ENCODE measurements at regions not wholly inside any gene's neighbourhood (a gene's known extent, or its start where the extent isn't known, plus 50 kb on each side); places are given as distances from the start of the nearest gene placed in this dataset.

GRCh38 chr10:110391541-110391940 lies 86.8 kb upstream of the SMNDC1 start:
- peaks cover 0 to 49% (median 7%) of the 10 kb centered on the region in 12 donors for H3K4me1 ChIP-seq
- no peak for TF ChIP-seq POLR2A (IDR thresholded peaks at IDR 0.05)
- TF ChIP-seq CTCF (IDR thresholded peaks at IDR 0.05): no peak
- no peaks in the 10 kb centered on the region for H3K36me3 ChIP-seq
- DNase-seq (no peak), ATAC-seq (no peak)
- no peaks in the 10 kb centered on the region for H3K27me3 ChIP-seq
- no peak overlapping the region for H3K27ac ChIP-seq
- H3K4me3 ChIP-seq: no peak overlapping the region
- no peaks in the 10 kb centered on the region for H3K9me3 ChIP-seq
- intact Hi-C loops (cut with DNase I): no loop called here
- WGBS, 4 donors: 92 to 97% (median 94%) methylated on average over 7 of the region's 7 CpGs

GRCh38 chr10:110392121-110392520 lies 87.4 kb upstream of the SMNDC1 start:
- intact Hi-C loops (cut with DNase I): no loop called here

DNA sequence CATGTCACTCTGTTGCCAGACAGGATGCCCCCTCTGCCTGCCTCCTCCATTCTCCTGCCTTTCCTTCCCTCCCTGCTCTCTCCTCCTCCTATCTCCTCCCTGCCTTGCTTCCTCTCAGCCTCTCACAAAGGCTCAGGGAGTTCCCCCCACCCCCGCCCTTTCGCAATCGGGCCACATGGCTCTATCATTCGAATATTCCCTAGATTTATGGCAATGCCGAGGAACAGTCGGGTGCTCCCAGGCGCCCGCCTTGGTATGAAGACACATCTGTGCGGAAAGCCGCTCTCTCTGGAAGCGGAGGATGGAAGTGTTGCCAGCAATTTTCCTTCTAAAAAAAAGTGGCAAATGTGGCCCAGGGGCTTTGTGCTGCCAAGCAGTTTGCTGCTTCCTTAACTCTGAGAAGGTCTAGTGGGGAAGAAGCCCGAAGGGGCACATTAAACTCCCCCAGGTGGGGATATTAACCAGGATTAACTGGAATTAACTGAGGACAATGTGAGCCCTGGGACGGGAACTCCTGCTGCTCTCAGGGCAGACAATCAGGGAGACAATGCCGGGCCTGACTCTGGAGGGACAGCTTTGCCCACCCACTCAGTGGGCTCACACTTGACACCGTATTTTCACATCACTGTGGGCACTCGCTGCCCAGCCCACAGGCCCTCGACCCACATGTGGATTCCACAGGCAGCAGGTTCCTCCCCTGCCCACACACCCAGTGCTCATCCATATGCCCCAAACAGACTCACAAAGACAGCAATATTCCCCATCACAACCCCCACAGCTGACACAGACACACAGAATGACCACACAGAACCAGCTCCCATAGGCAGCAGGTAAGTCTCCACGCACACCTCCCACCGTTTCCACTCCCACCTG lies 88.4 kb upstream of the SMNDC1 start:
- ATAC-seq (peak in 2 of 4 donors; percentile 6 to 42), DNase-seq (no peak)
- no peak for TF ChIP-seq POLR2A (IDR thresholded peaks at IDR 0.05)
- no peak for TF ChIP-seq CTCF (IDR thresholded peaks at IDR 0.05)
- WGBS, 4 donors: 57 to 66% (median 64%) methylated on average over 17 to 19 of the region's 19 CpGs
- no peaks in the 10 kb centered on the region for H3K27me3 ChIP-seq
- intact Hi-C loops (cut with DNase I): no loop called here
- H3K27ac ChIP-seq: no peak overlapping the region
- peaks cover 0 to 43% (median 7%) of the 10 kb centered on the region in 12 donors for H3K4me1 ChIP-seq
- H3K36me3 ChIP-seq: no peaks in the 10 kb centered on the region
- H3K9me3 ChIP-seq: no peaks in the 10 kb centered on the region
- no peak overlapping the region for H3K4me3 ChIP-seq

More at GRCh38 chr10:110392121-110392520, 87.4 kb upstream of the SMNDC1 start:
- ATAC-seq (no peak), DNase-seq (no peak)
- H3K9me3 ChIP-seq: no peaks in the 10 kb centered on the region
- H3K27ac ChIP-seq: no peak overlapping the region
- TF ChIP-seq CTCF (IDR thresholded peaks at IDR 0.05) (no peak), POLR2A (IDR thresholded peaks at IDR 0.05) (no peak)
- peaks cover 0 to 49% (median 7%) of the 10 kb centered on the region in 12 donors for H3K4me1 ChIP-seq
- no peaks in the 10 kb centered on the region for H3K27me3 ChIP-seq
- no peak overlapping the region for H3K4me3 ChIP-seq
- H3K36me3 ChIP-seq: no peaks in the 10 kb centered on the region
- 62 to 68% (median 63%) methylated on average over 7 of the region's 7 CpGs for WGBS, 4 donors

DNA sequence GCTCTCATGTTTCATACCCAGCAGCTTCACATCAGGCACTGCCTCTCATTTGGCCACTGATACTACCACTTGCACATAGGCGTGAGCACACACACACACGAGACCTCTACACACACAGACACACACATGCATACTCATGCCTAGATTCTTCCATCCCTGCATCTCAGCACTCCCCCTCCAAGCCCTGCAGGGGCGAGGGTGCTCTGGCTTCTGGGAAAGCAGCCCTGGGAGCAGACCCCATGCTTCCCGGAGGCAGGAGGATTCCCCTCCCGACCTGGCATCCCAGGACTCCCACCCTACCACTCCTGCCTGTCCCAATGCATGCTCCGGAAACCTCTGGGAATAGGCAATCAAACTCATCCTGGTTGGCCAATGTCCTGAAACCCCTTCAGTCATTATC lies 89.1 kb upstream of the SMNDC1 start:
- TF ChIP-seq POLR2A (IDR thresholded peaks at IDR 0.05) (no peak), CTCF (IDR thresholded peaks at IDR 0.05) (no peak)
- Histone ChIP-seq H3K4me3 (no peak overlapping the region), H3K9me3 (no peaks in the 10 kb centered on the region), H3K4me1 (peaks cover 0 to 43% (median 6%) of the 10 kb centered on the region in 12 donors), H3K36me3 (no peaks in the 10 kb centered on the region), H3K27me3 (no peaks in the 10 kb centered on the region), H3K27ac (no peak overlapping the region)
- no peak for DNase-seq
- WGBS, 4 donors: 91 to 95% (median 94%) methylated on average over 6 of the region's 6 CpGs
- no peak for ATAC-seq
- intact Hi-C loops (cut with DNase I): no loop called here
